RPMI8226 (cell line): ENCODE measurements at regions not wholly inside any gene's neighbourhood (a gene's known extent, or its start where the extent isn't known, plus 50 kb on each side); places are given as distances from the start of the nearest gene placed in this dataset.

Source experiments
- DNase-seq: peaks from one replicate; pipeline ENCODE4 v3.0.0-alpha.2; 2015

DNA sequence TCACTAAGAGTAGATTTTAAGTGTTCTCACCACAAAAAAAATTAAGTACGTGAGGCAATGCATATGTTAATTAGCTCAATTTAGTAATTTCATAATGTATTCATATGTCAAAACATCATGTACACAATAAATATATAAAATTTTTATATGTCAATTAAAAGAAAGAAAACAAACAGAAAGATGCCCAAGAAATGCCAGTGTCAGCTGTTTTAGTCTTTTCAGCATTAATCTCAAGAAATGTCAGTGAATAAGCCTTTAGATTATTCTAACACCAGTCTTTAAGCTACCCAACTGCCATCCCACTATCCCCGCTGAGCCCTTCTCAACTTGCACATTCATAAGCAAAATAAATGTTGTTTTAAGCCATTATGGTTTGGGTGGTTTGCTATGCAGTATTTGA is 76.5 kb downstream of the C1D start:
- no peak for DNase-seq
